Mesenchymal stem cell (in vitro differentiated cells and primary cell): ENCODE measurements at regions not wholly inside any gene's neighbourhood (a gene's known extent, or its start where the extent isn't known, plus 50 kb on each side); places are given as distances from the start of the nearest gene placed in this dataset.
A peak's percentile ranks its signal among the peaks of the same experiment; 100 is the strongest.

Experiments
- DNase-seq: peaks from one replicate; pipeline ENCODE4 v3.0.0-alpha.2; 2013
- H2AFZ ChIP-seq: one replicate; pipeline ENCODE4 v1.6.1; 2013; ENCODE audit warnings: low read depth, mild to moderate bottlenecking, control low read depth, inconsistent platforms, low read length, moderate library complexity
- H2AK5ac ChIP-seq: 2 replicates; pipeline ENCODE4 v1.6.1; 2013; ENCODE audit warnings: low read length, moderate library complexity, mild to moderate bottlenecking, inconsistent platforms; ENCODE audit not compliant: severe bottlenecking
- H2BK120ac ChIP-seq: one replicate; pipeline ENCODE4 v1.6.1; 2013; ENCODE audit warnings: low read depth, mild to moderate bottlenecking, inconsistent platforms, low read length, moderate library complexity
- H2BK12ac ChIP-seq, 2 experiments: one replicate each; pipeline ENCODE4 v1.6.1; 2013; ENCODE audit warnings: inconsistent platforms in 2 of 2, low read length in 2 of 2, mild to moderate bottlenecking in 2 of 2, moderate library complexity in 2 of 2, control low read depth in 1 of 2
- H2BK15ac ChIP-seq: one replicate; pipeline ENCODE4 v1.6.1; 2013; ENCODE audit warnings: mild to moderate bottlenecking, low read depth, inconsistent platforms; ENCODE audit not compliant: poor library complexity, severe bottlenecking
- H2BK5ac ChIP-seq: 2 replicates; pipeline ENCODE4 v1.6.1; 2013; ENCODE audit warnings: low read depth, mild to moderate bottlenecking, low read length, control low read depth, inconsistent platforms; ENCODE audit not compliant: poor library complexity, severe bottlenecking
- H3K14ac ChIP-seq, 2 experiments: one replicate each; pipeline ENCODE4 v1.6.1; 2013; ENCODE audit warnings: inconsistent platforms in 2 of 2, low read length in 2 of 2, control low read depth in 1 of 2, mild to moderate bottlenecking in 1 of 2, moderate library complexity in 1 of 2
- H3K18ac ChIP-seq, 2 experiments: one replicate each; pipeline ENCODE4 v1.6.1; 2013; ENCODE audit warnings: inconsistent platforms in 2 of 2, low read length in 2 of 2, control low read depth in 1 of 2, low read depth in 1 of 2, mild to moderate bottlenecking in 1 of 2
- H3K23ac ChIP-seq, 2 experiments: one replicate each; pipeline ENCODE4 v1.6.1; 2013; ENCODE audit warnings: inconsistent platforms in 2 of 2, low read length in 2 of 2, mild to moderate bottlenecking in 2 of 2, moderate library complexity in 2 of 2, control low read depth in 1 of 2
- H3K27ac ChIP-seq: 2 replicates; pipeline ENCODE4 v1.5.1; 2013; ENCODE audit warnings: mild to moderate bottlenecking, moderate library complexity, low read length, control low read depth, inconsistent platforms; ENCODE audit not compliant: poor library complexity, severe bottlenecking
- H3K27me3 ChIP-seq, 2 experiments: 2 replicates each; pipeline versions ENCODE4 v1.6.1 to v1.7.0; 2013; ENCODE audit warnings: low read length in 2 of 2, mild to moderate bottlenecking in 2 of 2, moderate library complexity in 2 of 2, control low read depth in 1 of 2, inconsistent platforms in 1 of 2; ENCODE audit not compliant: control insufficient read depth in 1 of 2, insufficient read depth in 1 of 2
- H3K36me3 ChIP-seq, 2 experiments: 2 replicates each; pipeline versions ENCODE4 v1.6.1 to v1.7.0; 2013; ENCODE audit warnings: low read length in 2 of 2, control low read depth in 1 of 2, inconsistent platforms in 1 of 2, low read depth in 1 of 2, mild to moderate bottlenecking in 1 of 2; ENCODE audit not compliant: insufficient read depth in 2 of 2, control insufficient read depth in 1 of 2
- H3K4ac ChIP-seq, 2 experiments: one replicate each; pipeline ENCODE4 v1.6.1; 2013; ENCODE audit warnings: inconsistent platforms in 2 of 2, low read length in 2 of 2, mild to moderate bottlenecking in 2 of 2, moderate library complexity in 2 of 2, control low read depth in 1 of 2, low read depth in 1 of 2
- H3K4me1 ChIP-seq: 2 replicates; pipeline ENCODE4 v1.6.1; 2013; ENCODE audit warnings: low read depth, low read length, control low read depth; ENCODE audit not compliant: control insufficient read depth, insufficient read depth
- H3K4me2 ChIP-seq: 2 replicates; pipeline ENCODE4 v1.6.1; 2013; ENCODE audit warnings: low read length, mild to moderate bottlenecking, inconsistent platforms; ENCODE audit not compliant: poor library complexity, severe bottlenecking
- H3K4me3 ChIP-seq, 2 experiments: 2 replicates each; pipeline versions ENCODE4 v1.5.1 to v1.7.0; 2013; ENCODE audit warnings: low read length in 2 of 2, mild to moderate bottlenecking in 2 of 2, control low read depth in 1 of 2, low read depth in 1 of 2; ENCODE audit not compliant: insufficient read depth in 1 of 2
- H3K79me1 ChIP-seq: replicated peaks from 2 replicates; pipeline ENCODE4 v1.6.1; 2013; ENCODE audit warnings: mild to moderate bottlenecking, control low read depth, low read length, inconsistent platforms; ENCODE audit not compliant: poor library complexity, severe bottlenecking
- H3K9ac ChIP-seq: 2 replicates; pipeline ENCODE4 v1.7.0; 2013; ENCODE audit warnings: mild to moderate bottlenecking, low read length, moderate library complexity
- H3K9me3 ChIP-seq: 2 replicates; pipeline ENCODE4 v1.7.0; 2013; ENCODE audit warnings: mild to moderate bottlenecking, low read length; ENCODE audit not compliant: control insufficient read depth
- H4K8ac ChIP-seq: one replicate; pipeline ENCODE4 v1.6.1; 2013; ENCODE audit warnings: inconsistent platforms, mild to moderate bottlenecking, low read length, moderate library complexity
- H4K91ac ChIP-seq: one replicate; pipeline ENCODE4 v1.6.1; 2013; ENCODE audit warnings: mild to moderate bottlenecking, low read length, inconsistent platforms
- WGBS: methylation state at CpG from one replicate; pipeline ENCODE4 v1.1.7; 2013; ENCODE audit warnings: mixed read lengths; 5-methylcytosine and 5-hydroxymethylcytosine counted together

DNA sequence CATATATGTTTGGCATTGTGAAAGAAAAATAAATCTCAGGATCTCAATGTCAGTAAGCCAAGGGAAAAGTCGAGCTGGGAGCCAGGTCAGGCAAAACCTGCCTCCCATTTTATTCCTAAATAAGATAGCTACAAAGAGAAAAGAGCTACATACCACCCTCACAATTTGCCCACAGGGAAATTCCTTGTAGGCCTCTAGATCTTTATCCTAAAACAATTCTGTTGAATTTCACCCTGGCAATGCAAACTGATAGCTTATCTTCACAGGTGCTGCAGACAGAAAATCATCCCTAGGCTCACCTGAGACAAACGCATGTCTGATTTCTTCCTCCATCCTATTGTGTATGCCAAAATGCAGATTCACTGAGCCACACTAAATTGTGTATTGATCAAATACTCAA is 2587.1 kb downstream of the PCDH9 start:
- Histone ChIP-seq H3K14ac (no peak overlapping the region), H4K8ac (no peak overlapping the region), H3K23ac (no peak overlapping the region), H4K91ac (no peak overlapping the region), H2BK15ac (no peak overlapping the region), H3K36me3 (no peaks in the 10 kb centered on the region), H3K9ac (no peak overlapping the region), H2BK5ac (no peak overlapping the region), H3K4me3 (no peak overlapping the region), H3K27me3 (no peaks in the 10 kb centered on the region), H2BK120ac (no peak overlapping the region), H3K9me3 (no peaks in the 10 kb centered on the region), H3K4me1 (no peaks in the 10 kb centered on the region), H2AFZ (no peak overlapping the region), H3K27ac (no peak overlapping the region), H2AK5ac (no peak overlapping the region), H3K18ac (no peak overlapping the region), H3K4ac (no peak overlapping the region), H3K79me1 (no peaks in the 10 kb centered on the region), H3K4me2 (no peak overlapping the region), H2BK12ac (no peak overlapping the region)
- no peak for DNase-seq
- WGBS: 92% methylated on average over 2 of the region's 2 CpGs

DNA sequence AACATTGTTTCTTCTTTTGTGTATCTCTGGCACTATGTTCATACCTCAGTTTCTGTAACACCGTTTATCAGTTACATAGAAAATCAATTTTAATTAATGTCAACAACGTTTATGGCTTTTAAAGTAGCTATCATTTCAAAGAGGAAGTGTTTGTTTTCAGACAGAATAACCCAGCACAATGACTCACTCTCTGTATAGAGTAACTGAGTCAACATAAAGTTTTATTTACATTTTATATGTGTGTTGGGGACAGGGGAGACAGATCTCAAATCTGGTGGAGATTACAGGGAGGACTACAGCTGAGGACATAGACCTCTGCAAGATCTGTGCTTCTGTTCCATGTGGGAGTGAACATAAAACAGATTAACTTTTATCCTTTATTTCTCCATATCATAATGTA is 2590.1 kb downstream of the PCDH9 start:
- Histone ChIP-seq H2AFZ (no peak overlapping the region), H3K27ac (no peak overlapping the region), H3K36me3 (no peaks in the 10 kb centered on the region), H3K18ac (no peak overlapping the region), H3K9ac (no peak overlapping the region), H2BK15ac (no peak overlapping the region), H2AK5ac (no peak overlapping the region), H3K4me1 (no peaks in the 10 kb centered on the region), H3K27me3 (no peaks in the 10 kb centered on the region), H3K9me3 (no peaks in the 10 kb centered on the region), H3K4ac (no peak overlapping the region), H3K4me3 (no peak overlapping the region), H3K4me2 (no peak overlapping the region), H4K8ac (no peak overlapping the region), H3K14ac (no peak overlapping the region), H3K79me1 (no peaks in the 10 kb centered on the region), H2BK12ac (no peak overlapping the region), H2BK120ac (no peak overlapping the region), H4K91ac (no peak overlapping the region), H2BK5ac (no peak overlapping the region), H3K23ac (no peak overlapping the region)
- peak; percentile 5 for DNase-seq
- WGBS: no CpG with 5 or more reads among the region's 2 CpGs

DNA sequence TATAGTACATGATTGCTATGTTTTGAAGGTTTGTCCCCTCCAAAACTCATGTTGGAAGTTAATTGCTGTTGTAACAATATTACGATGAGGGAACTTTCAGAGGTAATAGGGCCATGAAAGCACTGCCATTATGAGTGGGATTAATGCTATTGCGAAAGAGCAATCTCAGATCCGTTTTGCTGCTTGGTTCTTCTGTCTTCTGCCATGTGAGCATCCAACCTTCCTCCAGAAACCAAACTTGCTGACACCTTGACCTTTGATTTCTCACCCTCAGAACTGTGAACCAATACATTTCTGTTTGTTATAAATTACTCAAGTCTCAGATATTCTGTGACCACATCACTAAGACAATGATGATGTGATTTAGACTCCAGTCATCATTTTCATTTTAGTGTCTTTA is 2590.9 kb downstream of the PCDH9 start:
- H3K4me1 ChIP-seq: no peaks in the 10 kb centered on the region
- H3K9me3 ChIP-seq: no peaks in the 10 kb centered on the region
- WGBS: 90% methylated on average over 3 of the region's 3 CpGs
- H3K4me2 ChIP-seq: no peak overlapping the region
- no peak overlapping the region for H4K8ac ChIP-seq
- H2BK12ac ChIP-seq: no peak overlapping the region
- H3K27me3 ChIP-seq: no peaks in the 10 kb centered on the region
- H2AK5ac ChIP-seq: no peak overlapping the region
- no peak overlapping the region for H3K4me3 ChIP-seq
- no peak overlapping the region for H3K18ac ChIP-seq
- H3K23ac ChIP-seq: no peak overlapping the region
- H4K91ac ChIP-seq: no peak overlapping the region
- no peaks in the 10 kb centered on the region for H3K79me1 ChIP-seq
- no peaks in the 10 kb centered on the region for H3K36me3 ChIP-seq
- no peak overlapping the region for H2AFZ ChIP-seq
- H3K14ac ChIP-seq: no peak overlapping the region
- no peak overlapping the region for H2BK120ac ChIP-seq
- no peak overlapping the region for H3K27ac ChIP-seq
- no peak overlapping the region for H3K9ac ChIP-seq
- H2BK5ac ChIP-seq: no peak overlapping the region
- H2BK15ac ChIP-seq: no peak overlapping the region
- no peak overlapping the region for H3K4ac ChIP-seq
- DNase-seq: no peak

DNA sequence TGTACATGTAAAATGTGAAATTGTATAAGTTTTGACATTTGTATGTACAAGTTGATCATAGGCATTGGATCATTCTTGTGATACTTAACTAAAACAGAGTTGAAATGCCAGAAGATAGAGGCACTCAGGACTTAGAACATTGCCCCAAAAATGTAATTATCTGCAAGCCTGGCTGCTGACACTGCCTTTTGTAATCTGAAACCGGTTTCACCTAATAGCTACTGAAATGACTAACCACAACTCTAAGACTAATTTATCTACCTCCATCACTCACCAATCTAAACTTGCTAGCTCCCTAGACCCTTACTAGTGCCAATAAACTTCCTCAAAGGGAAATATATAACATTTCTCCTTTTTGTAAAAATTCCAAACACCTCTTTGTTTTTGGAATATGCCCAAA is 2596.2 kb downstream of the PCDH9 start:
- Histone ChIP-seq H2BK5ac (no peak overlapping the region), H3K79me1 (no peaks in the 10 kb centered on the region), H2BK120ac (no peak overlapping the region), H3K27ac (no peak overlapping the region), H2AK5ac (no peak overlapping the region), H3K18ac (no peak overlapping the region), H3K4me3 (no peak overlapping the region), H3K23ac (no peak overlapping the region), H3K9me3 (no peaks in the 10 kb centered on the region), H2BK12ac (no peak overlapping the region), H3K4ac (no peak overlapping the region), H4K8ac (no peak overlapping the region), H2BK15ac (no peak overlapping the region), H3K4me1 (no peaks in the 10 kb centered on the region), H4K91ac (no peak overlapping the region), H3K14ac (no peak overlapping the region), H3K27me3 (no peaks in the 10 kb centered on the region), H3K36me3 (no peaks in the 10 kb centered on the region), H3K4me2 (no peak overlapping the region), H3K9ac (no peak overlapping the region), H2AFZ (no peak overlapping the region)
- whole genome bisulfite sequencing: 47% methylated on average over 1 of the region's 1 CpG
- DNase-seq: no peak
